Neural cell (in vitro differentiated cells): ENCODE measurements at regions not wholly inside any gene's neighbourhood (a gene's known extent, or its start where the extent isn't known, plus 50 kb on each side); places are given as distances from the start of the nearest gene placed in this dataset.

ENCODE experiments used
- H2AFZ ChIP-seq: fragments of 200-600, 300-800 bp; sonication (generic), shearing (Covaris generic); 2 replicates; pipeline ENCODE4 v1.6.0; 2014; ENCODE audit warnings: low read depth, mild to moderate bottlenecking, antibody characterized with exemption, low read length, moderate library complexity
- H3F3A ChIP-seq: fragments of 200-600 bp; shearing (Covaris generic); 2 replicates; pipeline ENCODE4 v1.6.1; 2016; ENCODE audit warnings: mild to moderate bottlenecking, moderate library complexity, mixed read lengths, antibody characterized with exemption, low read length; ENCODE audit not compliant: insufficient read depth, poor library complexity, severe bottlenecking
- H3K27ac ChIP-seq: fragments of 200-600, 300-800 bp; sonication (generic), shearing (Covaris generic); 2 replicates; pipeline ENCODE4 v1.5.1; 2014; ENCODE audit warnings: mild to moderate bottlenecking, low read length, moderate library complexity
- H3K27me3 ChIP-seq: fragments of 300-800, 200-600 bp; sonication (generic), shearing (Covaris generic); 2 replicates; pipeline ENCODE4 v1.6.0; 2014; ENCODE audit warnings: mild to moderate bottlenecking, low read depth, low read length, moderate library complexity; ENCODE audit not compliant: insufficient read depth
- H3K36me3 ChIP-seq: fragments of 300-800, 200-600 bp; sonication (generic), shearing (Covaris generic); 2 replicates; pipeline ENCODE4 v1.5.1; 2014; ENCODE audit warnings: mild to moderate bottlenecking, antibody characterized with exemption, low read length, moderate library complexity; ENCODE audit not compliant: insufficient read depth
- H3K4me2 ChIP-seq: fragments of 300-800, 200-600 bp; sonication (generic), shearing (Covaris generic); 2 replicates; pipeline ENCODE4 v1.6.0; 2014; ENCODE audit warnings: mild to moderate bottlenecking, low read length
- H3K4me3 ChIP-seq: fragments of 300-800, 200-600 bp; sonication (generic), shearing (Covaris generic); 2 replicates; pipeline ENCODE4 v1.5.1; 2014; ENCODE audit warnings: mild to moderate bottlenecking, low read length, moderate library complexity
- H3K79me2 ChIP-seq: fragments of 200-600 bp; shearing (Covaris generic); replicated peaks from 2 replicates; pipeline ENCODE4 v1.6.0; 2014; ENCODE audit warnings: mild to moderate bottlenecking, low read length, moderate library complexity; ENCODE audit not compliant: insufficient read depth
- H3K9ac ChIP-seq: fragments of 300-800, 200-600 bp; sonication (generic), shearing (Covaris generic); 2 replicates; pipeline ENCODE4 v1.6.1; 2016; ENCODE audit warnings: mild to moderate bottlenecking, low read length, mixed read lengths
- H3K9me2 ChIP-seq: fragments of 200-600 bp; shearing (Covaris generic); 2 replicates; pipeline ENCODE4 v1.6.1; 2016; ENCODE audit warnings: mild to moderate bottlenecking, low read length, mixed read lengths; ENCODE audit not compliant: insufficient read depth
- H3K9me3 ChIP-seq: fragments of 200-600, 300-800 bp; sonication (generic), shearing (Covaris generic); 2 replicates; pipeline ENCODE4 v1.6.1; 2016; ENCODE audit warnings: mild to moderate bottlenecking, mixed run types, low read length, moderate library complexity, mixed read lengths
- H4K20me1 ChIP-seq: fragments of 200-600 bp; shearing (Covaris generic); 2 replicates; pipeline ENCODE4 v1.6.1; 2016; ENCODE audit warnings: mild to moderate bottlenecking, mixed run types; ENCODE audit not compliant: insufficient read depth
- EP300 ChIP-seq: fragments of 450-650 bp; conservative IDR thresholded peaks from 2 replicates; pipeline ENCODE4 v1.6.1; 2014; ENCODE audit warnings: antibody characterized with exemption, mild to moderate bottlenecking, moderate library complexity; ENCODE audit not compliant: poor library complexity, severe bottlenecking
- EZH2 ChIP-seq: fragments of 200-600, 300-800 bp; shearing (Covaris generic), sonication (generic); IDR thresholded peaks from 2 replicates; pipeline ENCODE4 v1.6.1; 2014; ENCODE audit warnings: antibody characterized with exemption, low read length, borderline replicate concordance, mild to moderate bottlenecking; ENCODE audit not compliant: insufficient read depth, poor library complexity, severe bottlenecking
- MXI1 ChIP-seq: fragments of 450-650 bp; conservative IDR thresholded peaks from 2 replicates; pipeline ENCODE4 v1.6.1; 2014; ENCODE audit warnings: antibody characterized with exemption, mild to moderate bottlenecking; ENCODE audit not compliant: poor library complexity, severe bottlenecking
- POLR2AphosphoS5 ChIP-seq: IDR thresholded peaks from 2 replicates; pipeline ENCODE4 v1.6.1; 2012
- RAD21 ChIP-seq: fragments of 450-650 bp; conservative IDR thresholded peaks from 2 replicates; pipeline ENCODE4 v1.6.1; 2014; ENCODE audit warnings: antibody characterized with exemption, mild to moderate bottlenecking, moderate library complexity
- SMC3 ChIP-seq: fragments of 450-650 bp; conservative IDR thresholded peaks from 2 replicates; pipeline ENCODE4 v1.6.1; 2014; ENCODE audit warnings: antibody characterized with exemption, mild to moderate bottlenecking, moderate library complexity; ENCODE audit not compliant: poor library complexity
- TAF1 ChIP-seq: IDR thresholded peaks from 2 replicates; pipeline ENCODE4 v1.6.1; 2012; ENCODE audit warnings: low read depth
- TF ChIP-seq, protein P1 (sequence below): IDR thresholded peaks from 2 replicates; pipeline ENCODE4 v1.6.1; 2012; ENCODE audit warnings: borderline replicate concordance
- TF ChIP-seq, protein P2 (sequence below): fragments of 450-650 bp; IDR thresholded peaks from 2 replicates; pipeline ENCODE4 v1.5.1; 2014; ENCODE audit warnings: antibody characterized with exemption, mild to moderate bottlenecking, moderate library complexity; ENCODE audit not compliant: poor library complexity, severe bottlenecking

DNA sequence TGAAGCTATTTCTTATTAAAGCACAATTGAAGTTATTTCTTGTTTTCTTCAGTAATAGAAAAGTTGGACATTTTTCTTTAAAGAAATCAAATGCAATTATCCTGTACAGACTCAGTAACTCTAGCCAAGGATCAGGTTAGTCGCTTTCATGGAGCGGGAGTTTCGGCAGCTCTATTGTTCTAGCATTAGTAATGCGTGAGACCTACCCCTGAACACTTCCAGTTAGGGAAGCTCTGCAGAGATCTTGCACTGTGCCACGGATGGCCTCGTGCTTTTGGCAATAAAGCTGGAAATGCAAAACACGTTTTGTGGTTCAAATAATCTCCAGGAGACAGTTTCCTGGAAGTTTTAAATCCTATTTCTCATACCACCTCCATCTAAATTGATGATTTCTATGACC, 488.4 kb downstream of the SETD4 start:
- Histone ChIP-seq H4K20me1 (no peaks in the 10 kb centered on the region), H3F3A (no peaks in the 10 kb centered on the region), H2AFZ (no peak overlapping the region), H3K27ac (no peak overlapping the region), H3K9me2 (no peaks in the 10 kb centered on the region), H3K4me2 (no peak overlapping the region), H3K36me3 (no peaks in the 10 kb centered on the region), H3K9me3 (no peaks in the 10 kb centered on the region), H3K9ac (no peak overlapping the region), H3K4me3 (no peak overlapping the region), H3K27me3 (no peaks in the 10 kb centered on the region), H3K79me2 (no peaks in the 10 kb centered on the region)
- TF ChIP-seq EZH2 (no peak), RAD21 (no peak), SMC3 (no peak), MXI1 (no peak), EP300 (no peak), POLR2AphosphoS5 (no peak), TAF1 (no peak)
- TF ChIP-seq, protein P1, sequence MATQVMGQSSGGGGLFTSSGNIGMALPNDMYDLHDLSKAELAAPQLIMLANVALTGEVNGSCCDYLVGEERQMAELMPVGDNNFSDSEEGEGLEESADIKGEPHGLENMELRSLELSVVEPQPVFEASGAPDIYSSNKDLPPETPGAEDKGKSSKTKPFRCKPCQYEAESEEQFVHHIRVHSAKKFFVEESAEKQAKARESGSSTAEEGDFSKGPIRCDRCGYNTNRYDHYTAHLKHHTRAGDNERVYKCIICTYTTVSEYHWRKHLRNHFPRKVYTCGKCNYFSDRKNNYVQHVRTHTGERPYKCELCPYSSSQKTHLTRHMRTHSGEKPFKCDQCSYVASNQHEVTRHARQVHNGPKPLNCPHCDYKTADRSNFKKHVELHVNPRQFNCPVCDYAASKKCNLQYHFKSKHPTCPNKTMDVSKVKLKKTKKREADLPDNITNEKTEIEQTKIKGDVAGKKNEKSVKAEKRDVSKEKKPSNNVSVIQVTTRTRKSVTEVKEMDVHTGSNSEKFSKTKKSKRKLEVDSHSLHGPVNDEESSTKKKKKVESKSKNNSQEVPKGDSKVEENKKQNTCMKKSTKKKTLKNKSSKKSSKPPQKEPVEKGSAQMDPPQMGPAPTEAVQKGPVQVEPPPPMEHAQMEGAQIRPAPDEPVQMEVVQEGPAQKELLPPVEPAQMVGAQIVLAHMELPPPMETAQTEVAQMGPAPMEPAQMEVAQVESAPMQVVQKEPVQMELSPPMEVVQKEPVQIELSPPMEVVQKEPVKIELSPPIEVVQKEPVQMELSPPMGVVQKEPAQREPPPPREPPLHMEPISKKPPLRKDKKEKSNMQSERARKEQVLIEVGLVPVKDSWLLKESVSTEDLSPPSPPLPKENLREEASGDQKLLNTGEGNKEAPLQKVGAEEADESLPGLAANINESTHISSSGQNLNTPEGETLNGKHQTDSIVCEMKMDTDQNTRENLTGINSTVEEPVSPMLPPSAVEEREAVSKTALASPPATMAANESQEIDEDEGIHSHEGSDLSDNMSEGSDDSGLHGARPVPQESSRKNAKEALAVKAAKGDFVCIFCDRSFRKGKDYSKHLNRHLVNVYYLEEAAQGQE = no peak
- TF ChIP-seq, protein P2, sequence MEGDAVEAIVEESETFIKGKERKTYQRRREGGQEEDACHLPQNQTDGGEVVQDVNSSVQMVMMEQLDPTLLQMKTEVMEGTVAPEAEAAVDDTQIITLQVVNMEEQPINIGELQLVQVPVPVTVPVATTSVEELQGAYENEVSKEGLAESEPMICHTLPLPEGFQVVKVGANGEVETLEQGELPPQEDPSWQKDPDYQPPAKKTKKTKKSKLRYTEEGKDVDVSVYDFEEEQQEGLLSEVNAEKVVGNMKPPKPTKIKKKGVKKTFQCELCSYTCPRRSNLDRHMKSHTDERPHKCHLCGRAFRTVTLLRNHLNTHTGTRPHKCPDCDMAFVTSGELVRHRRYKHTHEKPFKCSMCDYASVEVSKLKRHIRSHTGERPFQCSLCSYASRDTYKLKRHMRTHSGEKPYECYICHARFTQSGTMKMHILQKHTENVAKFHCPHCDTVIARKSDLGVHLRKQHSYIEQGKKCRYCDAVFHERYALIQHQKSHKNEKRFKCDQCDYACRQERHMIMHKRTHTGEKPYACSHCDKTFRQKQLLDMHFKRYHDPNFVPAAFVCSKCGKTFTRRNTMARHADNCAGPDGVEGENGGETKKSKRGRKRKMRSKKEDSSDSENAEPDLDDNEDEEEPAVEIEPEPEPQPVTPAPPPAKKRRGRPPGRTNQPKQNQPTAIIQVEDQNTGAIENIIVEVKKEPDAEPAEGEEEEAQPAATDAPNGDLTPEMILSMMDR = no peak

DNA sequence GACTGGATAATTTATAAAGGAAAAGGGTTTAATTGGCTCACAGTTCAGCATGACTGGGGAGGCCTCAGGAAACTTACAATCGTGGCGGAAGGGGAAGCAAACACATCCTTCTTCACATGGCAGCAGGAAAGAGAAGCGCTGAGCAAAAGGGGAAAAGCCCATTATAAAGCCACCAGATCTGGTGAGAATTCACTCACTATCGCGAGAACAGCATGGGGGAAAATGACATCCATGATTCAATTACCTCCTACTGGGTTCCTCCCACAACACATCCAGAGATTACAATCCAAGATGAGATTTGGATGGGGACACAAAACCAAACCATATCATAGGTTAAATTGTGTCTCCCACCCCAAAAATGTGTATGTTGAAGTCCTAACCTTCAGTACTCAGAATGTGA, 491.7 kb downstream of the SETD4 start:
- H3K27me3 ChIP-seq = no peaks in the 10 kb centered on the region
- H3K4me2 ChIP-seq = no peak overlapping the region
- no peak overlapping the region for H3K9ac ChIP-seq
- no peaks in the 10 kb centered on the region for H3K9me3 ChIP-seq
- no peaks in the 10 kb centered on the region for H3K79me2 ChIP-seq
- no peak overlapping the region for H3K27ac ChIP-seq
- no peak overlapping the region for H3K4me3 ChIP-seq
- H4K20me1 ChIP-seq = no peaks in the 10 kb centered on the region
- H2AFZ ChIP-seq = no peak overlapping the region
- H3K36me3 ChIP-seq = no peaks in the 10 kb centered on the region
- TF ChIP-seq TAF1 (no peak), EZH2 (no peak), EP300 (no peak), MXI1 (no peak), SMC3 (no peak), POLR2AphosphoS5 (no peak), RAD21 (no peak)
- TF ChIP-seq, protein P2 = no peak
- no peaks in the 10 kb centered on the region for H3F3A ChIP-seq
- no peaks in the 10 kb centered on the region for H3K9me2 ChIP-seq
